HG02885 (cell line): ENCODE measurements at regions not wholly inside any gene's neighbourhood (a gene's known extent, or its start where the extent isn't known, plus 50 kb on each side); places are given as distances from the start of the nearest gene placed in this dataset.
A peak's percentile ranks its signal among the peaks of the same experiment; 100 is the strongest.

Source experiments
- ATAC-seq: cut with Tn5 transposase; IDR thresholded peaks from one replicate; pipeline ENCODE4 v1.9.1; 2021; ENCODE audit warnings: mild to moderate bottlenecking; ENCODE audit not compliant: unreplicated experiment, poor library complexity

- no peak for ATAC-seq
These were observed 817.8 kb downstream of the TUSC7 start for GRCh38 chr3:117527346-117527745.

- no peak for ATAC-seq
These were observed 819.1 kb downstream of the TUSC7 start for GRCh38 chr3:117528688-117529087.

- no peak for ATAC-seq
These were observed 821.6 kb downstream of the TUSC7 start for GRCh38 chr3:117531078-117531767.

GRCh38 chr3:117532268-117532667 lies 822.7 kb downstream of the TUSC7 start:
- no peak for ATAC-seq

GRCh38 chr3:117534138-117534537 lies 824.6 kb downstream of the TUSC7 start:
- no peak for ATAC-seq

- ATAC-seq = no peak
These were observed 826.4 kb downstream of the TUSC7 start for GRCh38 chr3:117536006-117536405.

GRCh38 chr3:117537949-117538348 lies 828.4 kb downstream of the TUSC7 start:
- no peak for ATAC-seq

- ATAC-seq = no peak
These were observed 830.1 kb downstream of the TUSC7 start for GRCh38 chr3:117539729-117540128.

- no peak for ATAC-seq
These were observed 831.0 kb downstream of the TUSC7 start for GRCh38 chr3:117540597-117540996.

- ATAC-seq = no peak
These were observed 832.1 kb downstream of the TUSC7 start for GRCh38 chr3:117541721-117542120.

- ATAC-seq = no peak
These were observed 833.9 kb downstream of the TUSC7 start for GRCh38 chr3:117543521-117543920.

GRCh38 chr3:117545484-117545883 lies 835.9 kb downstream of the TUSC7 start:
- ATAC-seq = no peak

GRCh38 chr3:117547956-117548550 lies 838.5 kb downstream of the TUSC7 start:
- ATAC-seq = no peak

- no peak for ATAC-seq
These were observed 839.0 kb downstream of the TUSC7 start for GRCh38 chr3:117548600-117548999.

GRCh38 chr3:117549716-117550115 lies 840.1 kb downstream of the TUSC7 start:
- ATAC-seq = no peak

GRCh38 chr3:117550766-117551165 lies 841.2 kb downstream of the TUSC7 start:
- no peak for ATAC-seq

- ATAC-seq = peak; percentile 89
These were observed 843.9 kb downstream of the TUSC7 start for GRCh38 chr3:117553461-117553860.

GRCh38 chr3:117556646-117557407 lies 847.2 kb downstream of the TUSC7 start:
- ATAC-seq = no peak

- ATAC-seq = no peak
These were observed 848.0 kb downstream of the TUSC7 start for GRCh38 chr3:117557464-117558090.

GRCh38 chr3:117558681-117559080 lies 849.1 kb downstream of the TUSC7 start:
- no peak for ATAC-seq

- ATAC-seq = no peak
These were observed 852.4 kb downstream of the TUSC7 start for GRCh38 chr3:117562000-117562399.
